ENCODE measurements at regions not wholly inside any gene's neighbourhood (a gene's known extent, or its start where the extent isn't known, plus 50 kb on each side); places are given as distances from the start of the nearest gene placed in this dataset.

GRCh38 chr11:92808022-92808421 is 161.4 kb upstream of the MTNR1B start:
- no peak for DNase-seq

- DNase-seq: no peak
Observed at GRCh38 chr11:92810423-92811064, 158.9 kb upstream of the MTNR1B start.

- peak; percentile 55 for DNase-seq
Observed at GRCh38 chr11:92811341-92811740, 158.1 kb upstream of the MTNR1B start.

- no peak for DNase-seq
Observed at GRCh38 chr11:92812841-92813240, 156.6 kb upstream of the MTNR1B start.

GRCh38 chr11:92819830-92820229 is 149.6 kb upstream of the MTNR1B start:
- DNase-seq: no peak

GRCh38 chr11:92820860-92821259 is 148.6 kb upstream of the MTNR1B start:
- no peak for DNase-seq

- DNase-seq: no peak
Observed at GRCh38 chr11:92822410-92822809, 147.0 kb upstream of the MTNR1B start.

GRCh38 chr11:92826136-92826535 is 143.3 kb upstream of the MTNR1B start:
- DNase-seq: peak; percentile 81

- DNase-seq: no peak
Observed at GRCh38 chr11:92826603-92827002, 142.8 kb upstream of the MTNR1B start.

- DNase-seq: no peak
Observed at GRCh38 chr11:92827132-92827531, 142.3 kb upstream of the MTNR1B start.

- no peak for DNase-seq
Observed at GRCh38 chr11:92828556-92828955, 140.9 kb upstream of the MTNR1B start.

GRCh38 chr11:92829121-92829520 is 140.3 kb upstream of the MTNR1B start:
- no peak for DNase-seq

GRCh38 chr11:92829671-92830070 is 139.8 kb upstream of the MTNR1B start:
- peak; percentile 41 for DNase-seq

GRCh38 chr11:92830377-92831155 is 138.9 kb upstream of the MTNR1B start:
- DNase-seq: no peak

- DNase-seq: peak; percentile 18
Observed at GRCh38 chr11:92834296-92835020, 135.0 kb upstream of the MTNR1B start.

GRCh38 chr11:92837595-92837994 is 131.9 kb upstream of the MTNR1B start:
- DNase-seq: no peak

- peak; percentile 31 for DNase-seq
Observed at GRCh38 chr11:92838759-92839310, 130.6 kb upstream of the MTNR1B start.

- no peak for DNase-seq
Observed at GRCh38 chr11:92839450-92839849, 130.0 kb upstream of the MTNR1B start.

- DNase-seq: peak; percentile 55
Observed at GRCh38 chr11:92841719-92842118, 127.7 kb upstream of the MTNR1B start.

GRCh38 chr11:92843455-92843854 is 126.0 kb upstream of the MTNR1B start:
- no peak for DNase-seq

- no peak for DNase-seq
Observed at GRCh38 chr11:92844197-92844596, 125.3 kb upstream of the MTNR1B start.

- DNase-seq: no peak
Observed at GRCh38 chr11:92845390-92845789, 124.1 kb upstream of the MTNR1B start.

- DNase-seq: peak; percentile 61
Observed at GRCh38 chr11:92845805-92846204, 123.6 kb upstream of the MTNR1B start.
